Peyer's patch (tissue), 4 donors: ENCODE measurements at regions not wholly inside any gene's neighbourhood (a gene's known extent, or its start where the extent isn't known, plus 50 kb on each side); places are given as distances from the start of the nearest gene placed in this dataset.

Source experiments
- DNase-seq, 3 donors: peaks; one replicate each; pipeline ENCODE4 v3.0.0-alpha.2; 2017 to 2019
- H3K27ac ChIP-seq, 4 donors: fragments of 200-600 bp; sonication (generic); one replicate each; pipeline ENCODE4 v1.5.1; 2016 to 2019
- H3K27me3 ChIP-seq, 2 donors: fragments of 200-600 bp; sonication (generic); one replicate each; pipeline ENCODE4 v1.5.1; 2019
- H3K36me3 ChIP-seq, 3 donors: fragments of 200-600 bp; sonication (generic); one replicate each; pipeline ENCODE4 v1.5.1; 2016 to 2019
- H3K4me1 ChIP-seq, 4 donors: fragments of 200-600 bp; sonication (generic); one replicate each; pipeline ENCODE4 v1.5.1; 2016 to 2019
- H3K4me3 ChIP-seq, 4 donors: fragments of 200-600 bp; sonication (generic); 1 replicate in 3 of 4; 2 replicates in 1 of 4; pipeline ENCODE4 v1.5.1; 2016 to 2019; ENCODE audit warnings: mild to moderate bottlenecking in 1 of 4
- H3K9me3 ChIP-seq, 4 donors: fragments of 200-600 bp; sonication (generic); one replicate each; pipeline ENCODE4 v1.5.1; 2016 to 2019; ENCODE audit warnings: mild to moderate bottlenecking in 1 of 4
- CTCF ChIP-seq, 6 experiments: fragments of 450-650 bp in 4 of 6; fragments of 200-600 bp in 2 of 6; sonication (generic) in 1 of 6; IDR thresholded peaks; one replicate each; pipeline ENCODE4 v1.5.1; 2017 to 2019; ENCODE audit warnings: antibody characterized with exemption in 6 of 6, mild to moderate bottlenecking in 3 of 6, moderate library complexity in 1 of 6
- POLR2A ChIP-seq, 2 donors: fragments of 450-650 bp; IDR thresholded peaks; one replicate each; pipeline ENCODE4 v1.5.1; 2017; ENCODE audit warnings: antibody characterized with exemption in 2 of 2, mild to moderate bottlenecking in 2 of 2, moderate library complexity in 2 of 2

- TF ChIP-seq POLR2A (IDR thresholded peaks at IDR 0.05) (no peak), CTCF (IDR thresholded peaks at IDR 0.05) (no peak)
- Histone ChIP-seq H3K4me1 (peaks cover 0 to 4% (median 0%) of the 10 kb centered on the region in 4 donors), H3K36me3 (no peaks in the 10 kb centered on the region), H3K4me3 (no peak overlapping the region), H3K9me3 (no peaks in the 10 kb centered on the region), H3K27ac (no peak overlapping the region), H3K27me3 (no peaks in the 10 kb centered on the region)
- DNase-seq = no peak
Observed at GRCh38 chr5:17157294-17157693, 60.1 kb upstream of the BASP1 start.

- DNase-seq = no peak
- TF ChIP-seq POLR2A (IDR thresholded peaks at IDR 0.05) (no peak), CTCF (IDR thresholded peaks at IDR 0.05) (no peak)
Observed at GRCh38 chr5:17157916-17158529, 59.4 kb upstream of the BASP1 start.

GRCh38 chr5:17160756-17161040, 56.7 kb upstream of the BASP1 start:
- Histone ChIP-seq H3K27ac (no peak overlapping the region), H3K9me3 (no peaks in the 10 kb centered on the region), H3K27me3 (no peaks in the 10 kb centered on the region), H3K4me1 (peaks cover 0 to 5% (median 0%) of the 10 kb centered on the region in 4 donors), H3K36me3 (no peaks in the 10 kb centered on the region), H3K4me3 (no peak overlapping the region)
- TF ChIP-seq POLR2A (IDR thresholded peaks at IDR 0.05) = no peak
- TF ChIP-seq CTCF (IDR thresholded peaks at IDR 0.05) = no peak
- DNase-seq = no peak

More at GRCh38 chr5:17157916-17158529, 59.4 kb upstream of the BASP1 start:
- Histone ChIP-seq H3K4me1 (peaks cover 0 to 5% (median 0%) of the 10 kb centered on the region in 4 donors), H3K36me3 (no peaks in the 10 kb centered on the region), H3K4me3 (no peak overlapping the region), H3K9me3 (no peaks in the 10 kb centered on the region), H3K27ac (no peak overlapping the region), H3K27me3 (no peaks in the 10 kb centered on the region)

- Histone ChIP-seq H3K9me3 (no peaks in the 10 kb centered on the region), H3K27ac (no peak overlapping the region), H3K4me1 (peaks cover 0 to 5% (median 0%) of the 10 kb centered on the region in 4 donors), H3K4me3 (no peak overlapping the region), H3K36me3 (no peaks in the 10 kb centered on the region), H3K27me3 (no peaks in the 10 kb centered on the region)
- DNase-seq = no peak
- TF ChIP-seq POLR2A (IDR thresholded peaks at IDR 0.05) = no peak
- no peak for TF ChIP-seq CTCF (IDR thresholded peaks at IDR 0.05)
Observed at GRCh38 chr5:17161662-17162061, 55.8 kb upstream of the BASP1 start.

- no peak for DNase-seq
- TF ChIP-seq CTCF (IDR thresholded peaks at IDR 0.05) = no peak
- no peak for TF ChIP-seq POLR2A (IDR thresholded peaks at IDR 0.05)
- Histone ChIP-seq H3K4me1 (peaks cover 0 to 5% (median 0%) of the 10 kb centered on the region in 4 donors), H3K27ac (no peak overlapping the region), H3K27me3 (no peaks in the 10 kb centered on the region), H3K9me3 (no peaks in the 10 kb centered on the region), H3K4me3 (no peak overlapping the region), H3K36me3 (no peaks in the 10 kb centered on the region)
Observed at GRCh38 chr5:17163221-17163620, 54.2 kb upstream of the BASP1 start.
